ENCODE measurements at regions not wholly inside any gene's neighbourhood (a gene's known extent, or its start where the extent isn't known, plus 50 kb on each side); places are given as distances from the start of the nearest gene placed in this dataset.

DNA sequence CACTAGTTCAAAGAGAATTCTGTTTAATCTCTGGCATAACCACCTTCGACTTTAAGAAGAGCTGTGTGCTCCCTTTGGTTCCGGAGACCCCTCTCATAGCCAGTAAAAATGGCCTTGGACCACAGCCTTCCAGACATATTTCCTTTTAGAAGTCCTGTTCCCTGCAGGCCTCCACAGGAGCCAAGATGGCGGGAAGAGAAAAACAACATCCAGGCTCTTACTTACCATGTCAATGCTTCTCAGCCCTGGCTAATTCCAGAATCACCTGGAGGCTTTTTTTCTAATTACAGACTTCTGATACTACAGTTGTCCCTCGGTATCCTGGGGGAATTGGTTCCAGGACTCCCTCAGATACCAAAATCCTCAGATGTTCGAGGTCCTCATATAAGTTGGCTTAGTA lies 362.5 kb downstream of the PBX1 start:
- Histone ChIP-seq H3K4me1 (ENCODE audit: low read length) (no peaks in the 10 kb centered on the region), H3K4me2 (ENCODE audit: low read length) (no peak overlapping the region), H2AFZ (ENCODE audit: low read depth, low read length) (no peak overlapping the region), H3K4me3 (ENCODE audit: low read length) (no peak overlapping the region), H4K20me1 (ENCODE audit: insufficient read depth, low read length) (no peaks in the 10 kb centered on the region), H3K27me3 (ENCODE audit: low read depth, low read length) (peaks cover 25% of the 10 kb centered on the region), H3K9ac (ENCODE audit: low read length) (no peak overlapping the region), H3K9me3 (ENCODE audit: insufficient read depth, low read length) (no peaks in the 10 kb centered on the region), H3K36me3 (replicated peaks; ENCODE audit: low read depth, low read length) (no peaks in the 10 kb centered on the region), H3K79me2 (ENCODE audit: low read length) (no peaks in the 10 kb centered on the region), H3K27ac (ENCODE audit: low read length) (no peak overlapping the region)
- TF ChIP-seq EZH2phosphoT487 (IDR thresholded peaks at IDR 0.05; ENCODE audit: low read depth) = no peak
- TF ChIP-seq, protein P1, sequence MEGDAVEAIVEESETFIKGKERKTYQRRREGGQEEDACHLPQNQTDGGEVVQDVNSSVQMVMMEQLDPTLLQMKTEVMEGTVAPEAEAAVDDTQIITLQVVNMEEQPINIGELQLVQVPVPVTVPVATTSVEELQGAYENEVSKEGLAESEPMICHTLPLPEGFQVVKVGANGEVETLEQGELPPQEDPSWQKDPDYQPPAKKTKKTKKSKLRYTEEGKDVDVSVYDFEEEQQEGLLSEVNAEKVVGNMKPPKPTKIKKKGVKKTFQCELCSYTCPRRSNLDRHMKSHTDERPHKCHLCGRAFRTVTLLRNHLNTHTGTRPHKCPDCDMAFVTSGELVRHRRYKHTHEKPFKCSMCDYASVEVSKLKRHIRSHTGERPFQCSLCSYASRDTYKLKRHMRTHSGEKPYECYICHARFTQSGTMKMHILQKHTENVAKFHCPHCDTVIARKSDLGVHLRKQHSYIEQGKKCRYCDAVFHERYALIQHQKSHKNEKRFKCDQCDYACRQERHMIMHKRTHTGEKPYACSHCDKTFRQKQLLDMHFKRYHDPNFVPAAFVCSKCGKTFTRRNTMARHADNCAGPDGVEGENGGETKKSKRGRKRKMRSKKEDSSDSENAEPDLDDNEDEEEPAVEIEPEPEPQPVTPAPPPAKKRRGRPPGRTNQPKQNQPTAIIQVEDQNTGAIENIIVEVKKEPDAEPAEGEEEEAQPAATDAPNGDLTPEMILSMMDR (IDR thresholded peaks at IDR 0.05; ENCODE audit: low read depth, low read length) = no peak

DNA sequence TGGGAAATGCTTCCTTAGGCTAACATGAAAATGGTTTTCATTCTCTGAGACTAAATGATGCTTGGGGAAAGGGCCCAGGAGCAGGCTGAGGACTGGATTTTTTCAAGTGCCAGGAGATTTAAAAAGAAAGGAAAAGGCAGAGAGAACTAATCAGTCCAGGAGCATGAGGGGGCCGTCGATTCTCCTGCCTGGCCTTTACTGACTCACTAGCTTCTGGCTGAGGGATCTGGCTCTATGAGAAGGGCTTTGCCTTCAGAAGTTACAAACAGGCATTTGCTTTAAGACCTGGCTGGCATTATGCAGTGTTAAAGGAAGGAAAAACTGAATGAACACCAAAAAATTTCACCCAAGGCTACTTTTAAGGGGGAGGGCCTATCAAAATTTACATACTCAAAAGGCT lies 359.2 kb downstream of the PBX1 start:
- no peak overlapping the region for H2AFZ ChIP-seq (ENCODE audit: low read depth, low read length)
- no peaks in the 10 kb centered on the region for H4K20me1 ChIP-seq (ENCODE audit: insufficient read depth, low read length)
- no peaks in the 10 kb centered on the region for H3K36me3 ChIP-seq (replicated peaks; ENCODE audit: low read depth, low read length)
- H3K9ac ChIP-seq (ENCODE audit: low read length) = no peak overlapping the region
- no peaks in the 10 kb centered on the region for H3K79me2 ChIP-seq (ENCODE audit: low read length)
- no peak for TF ChIP-seq EZH2phosphoT487 (IDR thresholded peaks at IDR 0.05; ENCODE audit: low read depth)
- TF ChIP-seq, protein P1 (IDR thresholded peaks at IDR 0.05; ENCODE audit: low read depth, low read length) = no peak
- no peaks in the 10 kb centered on the region for H3K9me3 ChIP-seq (ENCODE audit: insufficient read depth, low read length)
- H3K27me3 ChIP-seq (ENCODE audit: low read depth, low read length) = peaks cover 29% of the 10 kb centered on the region
- no peak overlapping the region for H3K4me3 ChIP-seq (ENCODE audit: low read length)
- no peak overlapping the region for H3K4me2 ChIP-seq (ENCODE audit: low read length)
- H3K27ac ChIP-seq (ENCODE audit: low read length) = no peak overlapping the region
- H3K4me1 ChIP-seq (ENCODE audit: low read length) = no peaks in the 10 kb centered on the region

DNA sequence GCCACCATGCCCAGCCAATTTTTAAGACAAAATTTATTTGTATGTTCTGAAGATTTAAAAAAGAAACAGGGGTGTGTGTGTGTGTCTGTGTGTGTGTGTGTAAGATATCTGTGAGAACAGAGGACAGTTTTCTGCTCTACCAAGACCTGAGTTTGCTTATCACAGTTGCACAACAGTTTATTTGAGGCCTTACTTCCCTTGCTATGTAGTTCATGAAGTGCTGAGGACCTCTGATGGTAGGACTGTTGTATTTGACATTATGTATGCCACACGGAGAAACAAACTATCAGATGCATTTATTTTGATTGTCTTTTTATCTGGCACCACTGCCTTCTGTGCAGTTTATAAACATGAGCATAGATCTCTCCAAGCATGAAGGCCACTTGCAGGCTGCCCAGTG lies 355.2 kb downstream of the PBX1 start:
- H3K79me2 ChIP-seq (ENCODE audit: low read length) = no peaks in the 10 kb centered on the region
- no peaks in the 10 kb centered on the region for H4K20me1 ChIP-seq (ENCODE audit: insufficient read depth, low read length)
- H3K9ac ChIP-seq (ENCODE audit: low read length) = no peak overlapping the region
- H3K27me3 ChIP-seq (ENCODE audit: low read depth, low read length) = peaks cover 22% of the 10 kb centered on the region
- H2AFZ ChIP-seq (ENCODE audit: low read depth, low read length) = no peak overlapping the region
- H3K36me3 ChIP-seq (replicated peaks; ENCODE audit: low read depth, low read length) = no peaks in the 10 kb centered on the region
- no peak overlapping the region for H3K27ac ChIP-seq (ENCODE audit: low read length)
- TF ChIP-seq EZH2phosphoT487 (IDR thresholded peaks at IDR 0.05; ENCODE audit: low read depth) = no peak
- TF ChIP-seq, protein P1 (IDR thresholded peaks at IDR 0.05; ENCODE audit: low read depth, low read length) = no peak
- H3K4me1 ChIP-seq (ENCODE audit: low read length) = no peaks in the 10 kb centered on the region
- H3K4me3 ChIP-seq (ENCODE audit: low read length) = no peak overlapping the region
- H3K9me3 ChIP-seq (ENCODE audit: insufficient read depth, low read length) = no peaks in the 10 kb centered on the region
- H3K4me2 ChIP-seq (ENCODE audit: low read length) = no peak overlapping the region

DNA sequence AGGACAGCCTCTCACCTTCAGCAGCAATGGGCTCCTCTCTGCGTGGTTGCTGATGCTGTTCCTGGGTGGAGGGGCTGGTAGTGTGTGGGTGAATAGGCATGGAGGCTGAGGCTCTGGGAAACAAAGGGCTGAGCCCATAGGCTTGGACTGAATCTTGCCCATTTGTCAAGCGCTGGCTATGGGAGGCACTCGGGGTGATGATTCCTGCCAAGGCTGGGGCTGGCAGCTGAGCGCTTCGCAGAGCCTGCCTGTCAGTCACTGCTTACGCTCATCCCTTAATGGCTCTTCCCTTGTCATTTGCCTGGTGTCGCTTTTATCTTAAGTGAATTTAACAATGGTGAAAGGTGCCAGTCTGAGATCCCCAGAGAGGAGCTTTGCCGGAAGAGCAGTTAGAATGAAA lies 353.3 kb downstream of the PBX1 start:
- H3K9ac ChIP-seq (ENCODE audit: low read length) = no peak overlapping the region
- H3K27me3 ChIP-seq (ENCODE audit: low read depth, low read length) = peaks cover 19% of the 10 kb centered on the region
- H3K79me2 ChIP-seq (ENCODE audit: low read length) = no peaks in the 10 kb centered on the region
- H4K20me1 ChIP-seq (ENCODE audit: insufficient read depth, low read length) = no peaks in the 10 kb centered on the region
- no peaks in the 10 kb centered on the region for H3K9me3 ChIP-seq (ENCODE audit: insufficient read depth, low read length)
- H3K36me3 ChIP-seq (replicated peaks; ENCODE audit: low read depth, low read length) = no peaks in the 10 kb centered on the region
- H2AFZ ChIP-seq (ENCODE audit: low read depth, low read length) = no peak overlapping the region
- H3K4me1 ChIP-seq (ENCODE audit: low read length) = no peaks in the 10 kb centered on the region
- no peak overlapping the region for H3K27ac ChIP-seq (ENCODE audit: low read length)
- H3K4me2 ChIP-seq (ENCODE audit: low read length) = no peak overlapping the region
- TF ChIP-seq EZH2phosphoT487 (IDR thresholded peaks at IDR 0.05; ENCODE audit: low read depth) = no peak
- TF ChIP-seq, protein P1 (IDR thresholded peaks at IDR 0.05; ENCODE audit: low read depth, low read length) = no peak
- H3K4me3 ChIP-seq (ENCODE audit: low read length) = no peak overlapping the region

Measured in OCI-LY3 (cell line).